HG03457 (cell line): ENCODE measurements at regions not wholly inside any gene's neighbourhood (a gene's known extent, or its start where the extent isn't known, plus 50 kb on each side); places are given as distances from the start of the nearest gene placed in this dataset.

Experiments used
- ATAC-seq: cut with Tn5 transposase; IDR thresholded peaks from one replicate; pipeline ENCODE4 v1.9.1; 2021; ENCODE audit warnings: moderate number of reproducible peaks; ENCODE audit not compliant: unreplicated experiment

DNA sequence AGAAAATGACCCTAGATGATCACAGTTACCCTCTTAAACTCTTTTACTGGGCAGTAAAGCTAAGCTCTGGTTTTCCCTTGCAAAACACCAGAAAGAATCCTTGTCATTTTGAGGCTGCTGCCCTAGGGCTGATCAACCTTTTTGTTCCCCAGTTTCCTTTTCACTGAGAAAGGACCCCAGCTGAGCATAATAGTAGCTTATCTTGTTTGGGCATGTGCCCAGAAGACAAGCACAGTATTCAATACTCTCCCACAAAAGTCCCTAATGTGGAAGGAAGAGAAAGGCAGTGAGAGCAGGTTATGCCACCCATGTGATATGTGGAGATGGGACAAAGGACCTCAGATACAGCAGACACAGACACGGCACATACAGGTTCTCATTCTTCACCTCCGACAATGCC, 332.6 kb upstream of the TMPO start:
- no peak for ATAC-seq

- ATAC-seq = no peak
Observed at GRCh38 chr12:98185606-98186005, 329.8 kb upstream of the TMPO start.

DNA sequence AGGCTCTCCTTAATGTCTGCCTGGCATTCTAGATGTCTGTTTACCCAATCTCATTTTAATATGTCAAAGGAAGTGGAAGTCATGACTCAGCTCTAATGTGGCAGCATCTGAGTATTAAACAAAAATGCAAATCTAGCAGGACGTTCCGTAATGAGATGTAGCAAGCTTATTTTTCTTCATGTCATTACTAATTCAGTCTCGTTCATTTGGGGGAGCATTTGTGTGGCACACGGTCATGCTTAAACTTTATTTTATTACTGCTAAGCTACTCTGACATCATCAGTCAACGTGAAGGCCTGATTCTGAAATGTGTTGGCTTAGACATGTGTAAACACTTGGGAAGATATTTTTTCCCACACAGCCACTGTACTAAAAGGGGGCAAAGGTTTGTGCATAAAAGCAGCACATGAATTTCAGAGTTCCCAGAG, 326.7 kb upstream of the TMPO start:
- no peak for ATAC-seq

- no peak for ATAC-seq
Observed at GRCh38 chr12:98194591-98194990, 320.8 kb upstream of the TMPO start.

- no peak for ATAC-seq
Observed at GRCh38 chr12:98198261-98198982, 317.0 kb upstream of the TMPO start.

DNA sequence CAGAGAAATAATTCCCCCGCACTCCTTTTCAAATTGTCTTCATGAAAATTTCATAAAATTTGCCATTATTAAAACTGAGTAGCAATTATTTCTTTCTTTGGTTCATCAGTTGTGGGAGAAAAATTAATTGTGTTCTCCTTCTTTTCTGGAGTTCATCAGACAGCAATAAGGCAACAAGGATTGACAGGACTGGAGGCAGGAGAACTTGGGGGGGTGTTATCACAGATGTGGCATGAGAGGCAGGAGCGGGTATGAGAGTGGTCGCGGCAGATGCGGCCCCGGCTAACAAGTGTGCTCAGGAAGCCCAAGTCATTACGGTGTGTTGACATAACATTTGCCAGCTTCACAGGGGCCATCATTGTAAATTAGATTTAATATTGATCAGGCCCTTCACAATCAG, 306.6 kb upstream of the TMPO start:
- no peak for ATAC-seq

DNA sequence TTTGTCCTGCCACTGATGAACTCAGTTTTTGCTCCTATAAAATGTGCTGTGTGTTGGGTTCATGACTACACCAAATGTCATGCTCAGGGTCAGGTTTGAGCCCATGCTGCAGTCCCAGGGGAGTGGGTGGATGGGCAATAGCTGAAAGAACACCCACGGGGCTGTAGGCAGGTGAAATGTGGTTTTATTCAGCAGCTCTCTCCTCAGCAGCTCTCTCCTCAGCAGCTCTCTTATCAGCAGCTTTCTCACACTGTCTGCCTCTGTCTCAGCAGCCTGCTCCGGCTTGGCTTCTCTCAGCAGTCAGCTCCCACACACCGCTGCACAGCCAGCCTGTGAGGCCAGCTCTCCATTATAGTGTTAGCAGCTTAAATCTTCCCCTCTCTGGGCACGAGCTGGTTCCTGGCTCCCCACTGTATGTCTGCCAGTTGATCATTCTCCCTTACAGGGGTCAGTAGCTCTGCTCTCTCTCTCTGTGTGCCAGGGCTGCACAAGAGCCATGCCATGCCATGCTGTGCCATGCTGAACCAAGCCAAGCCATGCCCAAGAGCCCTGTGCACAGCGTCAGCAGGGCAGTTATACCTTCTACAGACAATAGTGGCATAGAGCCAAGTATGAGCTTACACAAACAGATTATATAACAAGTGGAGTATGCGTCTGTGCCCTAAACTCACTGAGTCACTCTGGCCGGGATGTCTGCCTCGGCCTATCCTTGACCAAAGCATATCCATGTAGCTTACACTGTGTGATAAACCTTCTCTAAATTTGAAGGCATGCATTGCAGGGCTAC, 303.3 kb upstream of the TMPO start:
- no peak for ATAC-seq

DNA sequence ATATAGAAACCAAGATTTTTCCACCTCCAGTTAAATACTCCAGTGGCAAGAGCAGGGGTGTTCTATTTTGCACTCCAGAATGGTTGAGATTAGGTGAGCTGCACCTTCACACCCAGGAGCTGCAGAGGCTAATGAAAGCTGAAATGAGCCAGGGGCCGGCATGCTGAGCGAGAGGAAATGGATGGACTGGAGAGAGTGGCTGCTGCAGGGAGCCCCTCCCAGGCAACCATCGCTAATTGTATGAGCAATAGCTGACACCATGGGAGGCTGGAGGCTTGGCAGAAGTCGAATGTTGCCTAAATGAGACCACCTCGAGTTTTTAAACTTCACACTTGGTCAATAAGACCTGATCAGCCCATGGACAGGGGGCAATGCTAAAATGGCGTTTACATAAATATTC, 301.8 kb upstream of the TMPO start:
- ATAC-seq = no peak

GRCh38 chr12:98217257-98217656, 298.1 kb upstream of the TMPO start:
- no peak for ATAC-seq

- ATAC-seq = no peak
Observed at GRCh38 chr12:98220636-98221035, 294.8 kb upstream of the TMPO start.

- ATAC-seq = no peak
Observed at GRCh38 chr12:98221243-98221808, 294.1 kb upstream of the TMPO start.

- no peak for ATAC-seq
Observed at GRCh38 chr12:98222135-98222534, 293.3 kb upstream of the TMPO start.

DNA sequence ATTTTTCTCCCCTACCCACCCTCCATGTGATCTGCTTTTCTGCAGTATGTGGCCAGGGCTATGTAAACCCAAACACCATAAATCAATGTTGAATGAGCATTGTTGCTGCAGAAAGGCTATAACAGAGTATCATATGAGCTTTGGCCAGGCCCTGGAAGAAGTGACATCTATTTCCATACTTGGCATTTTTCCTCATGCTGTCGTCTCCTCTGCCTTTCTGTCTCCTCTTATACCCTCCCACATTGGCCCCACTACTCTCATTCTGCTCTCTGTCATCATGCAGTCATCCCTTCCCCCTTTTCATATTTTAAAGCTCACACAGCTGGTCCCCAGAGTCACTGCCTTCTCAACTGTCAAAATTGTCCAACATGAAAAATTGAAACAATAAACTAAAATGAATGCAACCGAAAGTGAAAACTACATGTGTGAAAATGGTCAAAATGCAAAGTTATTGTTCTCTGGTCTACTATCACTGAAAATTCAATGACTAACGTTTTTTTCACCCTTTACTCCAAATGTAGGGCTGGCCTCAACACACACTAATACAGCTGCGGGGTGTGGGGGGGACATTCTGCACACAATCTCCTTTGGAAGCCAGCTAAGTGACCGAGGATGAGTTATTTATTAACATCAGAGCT, 290.7 kb upstream of the TMPO start:
- ATAC-seq = peak; percentile 55

- no peak for ATAC-seq
Observed at GRCh38 chr12:98227162-98227561, 288.2 kb upstream of the TMPO start.

DNA sequence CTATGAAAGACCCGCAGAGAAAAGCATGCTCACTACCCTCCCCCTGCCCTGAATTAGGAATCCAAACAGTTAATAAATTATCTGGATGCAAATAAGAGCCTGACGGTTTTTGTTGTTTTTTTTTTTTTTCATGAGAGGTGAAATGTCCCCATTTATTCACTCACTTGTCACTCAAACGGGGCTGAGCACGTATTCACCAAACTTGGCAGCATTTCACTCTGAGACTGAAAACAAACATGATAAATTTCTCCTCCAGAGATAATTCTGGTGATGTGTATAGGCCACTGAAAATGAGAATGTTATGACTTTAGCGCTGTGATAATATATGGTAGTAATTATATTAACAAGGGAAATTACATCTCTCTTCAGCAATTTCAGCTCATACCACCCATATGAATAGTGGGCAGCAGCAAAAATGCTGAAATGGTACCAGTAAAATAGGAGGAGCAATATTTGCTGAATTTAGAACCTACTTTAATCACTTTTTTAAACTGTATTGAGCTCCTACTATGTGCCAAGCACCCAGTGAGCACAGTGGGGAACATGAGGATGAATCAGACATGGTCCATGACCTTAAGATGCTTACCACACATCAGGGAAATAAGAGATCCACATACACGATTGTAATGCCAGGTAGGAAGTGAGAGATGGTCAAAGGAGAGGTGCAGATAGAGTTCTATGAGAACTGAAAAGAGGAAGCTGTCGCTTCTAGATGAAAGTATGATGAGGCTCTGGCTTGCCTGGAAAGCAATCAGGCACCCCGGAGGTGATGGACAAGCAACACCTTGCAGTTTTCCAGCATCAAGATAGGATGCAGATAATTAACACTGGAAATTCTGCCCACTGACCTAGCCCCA, 286.5 kb upstream of the TMPO start:
- no peak for ATAC-seq

DNA sequence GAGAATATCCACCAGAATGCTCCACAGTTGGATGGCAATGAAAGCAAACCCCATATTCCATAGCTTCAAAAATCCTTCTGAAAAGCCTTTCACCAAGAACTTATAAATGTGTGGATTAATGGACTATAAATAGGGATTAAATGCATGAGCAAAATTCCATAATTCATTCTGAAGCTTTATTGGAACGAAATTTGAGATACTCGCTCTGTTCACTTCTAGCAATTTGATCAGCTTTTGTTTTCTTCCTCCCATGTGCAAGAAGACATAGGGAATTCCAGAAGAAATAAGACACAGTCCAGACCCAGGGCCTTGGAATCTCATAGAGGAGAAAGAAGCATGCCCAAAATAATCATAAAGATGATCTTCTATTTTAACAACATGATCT, 285.9 kb upstream of the TMPO start:
- no peak for ATAC-seq

- ATAC-seq = no peak
Observed at GRCh38 chr12:98232753-98233390, 282.5 kb upstream of the TMPO start.

GRCh38 chr12:98235301-98235700, 280.1 kb upstream of the TMPO start:
- no peak for ATAC-seq

- no peak for ATAC-seq
Observed at GRCh38 chr12:98238515-98239130, 276.8 kb upstream of the TMPO start.

- no peak for ATAC-seq
Observed at GRCh38 chr12:98243190-98243589, 272.2 kb upstream of the TMPO start.
